HG03097 (cell line): ENCODE measurements at regions not wholly inside any gene's neighbourhood (a gene's known extent, or its start where the extent isn't known, plus 50 kb on each side); places are given as distances from the start of the nearest gene placed in this dataset.

Experiments
- ATAC-seq: cut with Tn5 transposase; IDR thresholded peaks from one replicate; pipeline ENCODE4 v1.9.1; 2021; ENCODE audit not compliant: unreplicated experiment, low FRiP score

DNA sequence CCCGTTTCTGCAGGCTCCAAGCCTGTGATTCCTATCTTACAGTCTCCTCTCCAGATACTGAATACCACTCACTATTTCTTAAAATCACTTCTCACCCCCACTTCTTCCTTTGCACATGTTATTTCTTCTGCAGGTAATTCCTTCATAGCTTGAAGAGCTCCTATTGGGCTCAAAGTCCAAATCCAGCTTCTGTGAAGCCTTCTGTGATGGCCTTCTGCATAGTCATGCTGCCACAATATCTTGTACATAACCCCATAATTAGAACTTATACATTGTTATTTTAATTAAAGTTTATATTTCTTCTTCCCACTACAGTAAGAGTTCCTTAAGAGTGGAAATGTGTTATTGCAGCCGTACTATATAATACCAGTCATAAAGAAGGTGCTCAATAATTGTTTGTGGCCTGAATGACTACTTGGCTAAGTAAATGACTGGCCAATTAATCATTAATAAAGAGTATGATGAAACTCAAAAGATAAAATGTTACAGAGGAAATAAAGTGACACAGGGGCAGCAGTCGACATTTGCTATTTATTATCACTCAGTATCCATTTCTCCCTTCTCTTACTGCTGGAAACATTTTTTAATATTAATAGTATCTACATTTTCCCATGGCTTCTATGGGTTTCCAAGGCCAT is 886.6 kb downstream of the TTLL7 start:
- ATAC-seq, result no peak

DNA sequence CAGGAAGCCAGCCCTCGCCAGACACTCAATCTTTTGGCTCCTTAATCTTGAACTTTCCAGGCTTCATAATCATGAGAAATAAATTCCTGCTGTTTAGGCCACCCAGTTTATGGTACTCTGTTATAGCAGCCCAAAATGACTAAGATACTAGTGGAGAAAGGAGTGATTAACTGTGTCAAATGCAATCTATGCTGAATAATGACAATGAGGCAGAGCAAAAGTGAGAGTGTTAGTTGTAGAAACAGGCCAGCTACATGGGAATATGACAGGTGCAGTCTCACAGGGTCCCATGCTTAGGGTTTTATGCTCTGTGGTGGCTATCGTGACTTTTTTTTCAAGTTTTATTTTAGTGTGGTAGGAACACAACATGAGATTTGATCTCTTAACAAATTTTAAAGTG is 888.8 kb downstream of the TTLL7 start:
- ATAC-seq, result no peak

DNA sequence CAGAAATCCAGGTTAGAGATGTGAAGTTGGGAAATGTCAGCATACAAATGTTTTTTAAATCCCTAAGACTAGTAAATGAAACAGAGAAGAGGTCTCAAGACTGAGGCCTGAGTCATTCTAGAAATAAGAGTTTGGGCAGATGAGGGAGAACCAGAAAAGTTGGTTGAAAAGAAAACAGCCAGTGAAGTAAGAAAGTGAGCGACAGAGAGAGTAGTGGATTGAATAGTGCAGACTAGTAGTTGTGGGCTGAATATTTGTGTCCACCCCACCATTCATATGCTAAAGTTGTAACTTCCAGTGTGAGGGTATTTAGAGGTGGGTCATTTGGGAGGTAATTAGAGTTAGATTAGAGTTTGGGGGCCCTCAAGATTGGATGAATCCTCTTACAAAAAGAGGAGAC is 889.2 kb downstream of the TTLL7 start:
- ATAC-seq, result no peak

DNA sequence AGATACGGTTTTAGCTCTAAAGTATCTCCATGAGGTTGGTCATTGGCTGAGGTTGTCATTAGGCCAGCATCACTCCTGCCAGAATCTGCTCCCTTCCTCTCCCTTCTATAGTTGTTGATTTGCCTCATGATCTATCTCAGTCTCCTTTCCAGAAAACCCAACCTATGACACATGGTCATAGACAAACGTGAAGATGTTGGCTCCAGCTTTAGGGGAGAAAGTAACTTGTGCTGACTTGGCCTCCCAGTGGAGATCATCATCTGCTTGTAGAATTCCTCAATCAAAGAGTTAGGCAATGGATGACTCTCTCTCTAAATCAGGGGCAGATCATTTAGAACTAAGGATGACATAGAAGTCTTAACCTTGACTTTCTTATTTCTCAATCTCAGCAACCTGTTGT is 894.4 kb downstream of the TTLL7 start:
- no peak for ATAC-seq

DNA sequence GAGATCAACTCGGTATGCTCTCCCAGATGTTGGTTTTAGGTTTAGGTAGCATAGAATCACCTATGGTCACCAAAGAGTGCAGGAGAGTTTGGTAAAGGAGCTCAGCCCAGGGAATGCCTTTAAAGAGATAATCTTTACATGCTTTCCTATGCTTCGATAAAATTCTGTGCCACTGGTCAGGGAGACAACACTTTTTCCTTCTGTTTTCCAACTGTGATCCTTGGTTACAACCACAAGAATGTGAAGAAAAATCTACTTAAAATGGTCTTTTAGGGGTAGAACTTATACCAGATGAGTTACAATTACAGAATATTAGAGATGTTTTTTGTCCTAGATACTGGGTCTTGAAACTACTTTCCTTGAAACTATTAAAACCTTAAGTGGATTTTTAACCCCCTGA is 895.6 kb downstream of the TTLL7 start:
- ATAC-seq, result no peak

DNA sequence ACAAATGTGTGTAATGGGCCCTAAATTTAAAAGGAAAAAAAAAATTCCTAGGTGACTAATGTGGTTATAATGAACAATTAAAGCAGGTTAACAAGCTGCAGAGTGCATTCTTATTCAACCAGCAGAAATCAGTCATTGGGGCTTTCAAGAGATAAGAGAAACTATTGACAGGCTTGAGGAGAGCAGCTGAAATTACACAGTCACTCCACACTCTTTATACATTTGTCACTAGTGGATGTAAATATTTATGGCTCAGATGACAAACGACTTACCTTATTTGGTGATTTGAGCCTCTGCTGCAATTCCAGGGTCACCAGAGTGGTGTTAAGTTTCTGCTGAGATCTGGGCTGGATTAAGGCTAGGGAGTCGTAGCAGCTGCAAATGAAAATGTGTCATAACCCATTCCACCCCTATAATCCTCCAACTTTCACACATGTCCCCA is 896.3 kb downstream of the TTLL7 start:
- ATAC-seq, result no peak

DNA sequence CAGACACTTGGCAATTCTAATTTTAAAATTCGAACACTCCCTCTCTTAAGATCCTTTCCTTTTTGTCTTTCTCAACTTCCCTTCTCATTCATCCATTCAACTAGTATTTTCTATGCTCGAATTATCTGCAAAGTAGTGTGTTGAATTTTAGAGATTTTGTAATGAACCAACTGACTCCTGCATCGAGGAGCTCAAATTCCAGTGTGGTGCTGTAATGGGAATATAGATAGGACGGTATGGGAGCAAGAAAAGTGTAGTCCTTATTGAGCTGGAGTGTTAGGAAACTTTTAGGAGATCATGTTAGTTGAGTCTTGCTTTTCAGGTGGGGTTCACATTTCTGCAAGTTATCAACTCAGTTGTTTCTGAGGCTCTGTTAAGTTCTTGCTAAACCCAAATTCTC is 897.5 kb downstream of the TTLL7 start:
- no peak for ATAC-seq

DNA sequence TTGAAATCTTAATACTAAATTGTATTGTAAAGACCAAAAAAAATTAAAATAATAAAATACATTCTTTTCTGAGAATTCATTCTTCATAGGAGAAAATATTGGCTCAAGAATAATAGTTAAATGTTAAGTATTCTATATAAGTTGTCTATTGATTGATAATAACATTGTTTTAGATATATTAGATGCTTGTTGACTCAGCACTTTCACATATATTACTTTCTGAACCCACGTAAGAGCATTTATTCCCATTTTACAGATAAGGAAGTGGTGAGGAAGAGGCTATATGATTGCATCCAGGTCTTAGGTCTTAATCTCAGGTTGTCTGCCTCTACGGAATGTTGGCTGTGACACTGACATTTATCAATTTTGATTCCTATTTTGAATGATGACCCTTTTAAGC is 898.8 kb downstream of the TTLL7 start:
- no peak for ATAC-seq

DNA sequence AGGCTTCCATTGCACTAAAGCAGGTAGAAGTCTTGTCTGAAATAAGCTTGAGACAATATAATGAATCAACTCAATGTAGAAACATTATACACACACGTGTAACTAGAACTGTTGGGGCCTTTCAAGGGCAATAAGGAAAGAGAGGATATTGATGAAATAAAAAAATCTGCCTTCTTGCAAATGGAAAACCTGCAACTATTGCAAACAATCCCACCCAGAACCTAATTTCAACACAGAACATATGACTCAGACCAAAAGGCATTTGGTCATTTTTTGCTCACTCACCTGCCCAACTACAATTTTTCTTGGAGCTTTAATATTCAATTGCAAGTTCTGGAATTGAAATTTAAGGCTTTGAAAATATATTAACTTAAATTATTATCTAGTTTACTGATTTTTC is 900.1 kb downstream of the TTLL7 start:
- ATAC-seq, result no peak

DNA sequence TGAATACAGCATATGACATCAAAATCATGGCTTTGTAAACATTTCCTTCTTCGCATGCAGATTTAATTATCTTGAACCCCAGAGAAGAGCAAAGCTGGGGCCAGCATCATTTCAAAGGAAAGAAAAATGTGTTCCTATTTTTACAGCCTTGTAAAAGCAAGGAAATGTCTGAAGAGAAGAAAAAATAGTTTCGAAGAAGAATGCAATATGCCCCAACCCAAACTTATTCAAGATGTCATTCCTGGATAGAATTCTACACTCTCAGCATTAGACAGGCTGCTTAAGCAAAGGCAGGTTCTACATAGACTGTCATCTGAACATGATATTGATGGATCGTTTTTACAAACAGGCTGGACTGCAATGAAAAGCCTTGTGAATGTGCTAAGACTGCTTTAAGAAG is 900.8 kb downstream of the TTLL7 start:
- ATAC-seq, result no peak

DNA sequence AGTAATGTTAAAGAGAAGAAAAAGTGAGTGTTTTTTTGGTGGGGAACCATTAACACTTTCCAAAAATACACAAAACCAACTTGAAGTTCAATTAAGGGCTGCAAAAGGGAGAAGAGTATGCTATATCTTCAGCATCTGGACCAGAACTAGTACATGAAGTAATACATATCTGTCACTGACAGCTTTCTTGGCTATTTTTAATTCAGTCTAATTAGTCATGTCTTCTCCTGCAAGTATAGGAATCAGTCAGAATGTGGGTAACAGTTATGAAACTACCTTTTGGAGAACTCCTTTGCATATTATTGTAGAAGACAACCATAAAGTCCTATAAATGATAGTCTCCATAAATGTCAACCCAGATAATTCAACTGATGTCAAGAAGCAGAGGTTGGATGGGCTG is 901.2 kb downstream of the TTLL7 start:
- no peak for ATAC-seq

DNA sequence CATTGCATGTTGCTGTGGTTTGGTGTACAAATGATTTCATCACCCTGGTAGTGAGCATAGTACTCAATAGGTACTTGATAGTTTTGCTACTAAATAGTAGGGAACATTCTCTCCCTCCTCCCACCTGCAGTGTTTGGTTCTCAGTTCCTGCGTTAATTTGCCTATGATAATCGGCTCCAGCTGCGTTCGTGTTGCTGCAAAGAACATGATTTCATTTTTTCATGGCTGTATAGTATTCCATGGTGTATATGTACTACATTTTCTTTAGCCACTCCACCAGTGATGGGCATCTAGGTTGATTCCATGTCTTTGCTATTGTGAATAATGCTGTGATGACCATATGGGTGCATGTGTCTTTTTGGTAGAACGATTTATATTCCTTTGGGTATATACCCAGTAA is 903.4 kb downstream of the TTLL7 start:
- ATAC-seq, result no peak

DNA sequence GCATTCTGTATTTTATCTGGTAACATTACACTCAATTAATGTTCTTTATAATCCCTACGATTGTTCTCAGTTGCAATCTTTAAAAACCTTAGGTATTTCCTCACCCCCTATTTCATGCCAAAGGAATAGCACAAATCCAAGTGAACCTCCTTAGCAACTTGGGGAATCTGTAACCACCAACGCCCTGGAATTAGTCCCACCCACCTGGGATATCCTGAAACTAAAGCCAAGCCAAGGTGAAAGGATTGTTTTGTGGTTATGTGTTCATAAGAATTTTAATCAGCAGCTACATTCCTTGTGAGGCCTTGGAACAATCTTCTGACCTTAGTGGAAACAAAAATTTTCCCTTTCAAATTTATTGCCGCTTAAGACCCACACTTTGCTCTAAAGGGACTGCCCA is 908.7 kb downstream of the TTLL7 start:
- ATAC-seq, result no peak

DNA sequence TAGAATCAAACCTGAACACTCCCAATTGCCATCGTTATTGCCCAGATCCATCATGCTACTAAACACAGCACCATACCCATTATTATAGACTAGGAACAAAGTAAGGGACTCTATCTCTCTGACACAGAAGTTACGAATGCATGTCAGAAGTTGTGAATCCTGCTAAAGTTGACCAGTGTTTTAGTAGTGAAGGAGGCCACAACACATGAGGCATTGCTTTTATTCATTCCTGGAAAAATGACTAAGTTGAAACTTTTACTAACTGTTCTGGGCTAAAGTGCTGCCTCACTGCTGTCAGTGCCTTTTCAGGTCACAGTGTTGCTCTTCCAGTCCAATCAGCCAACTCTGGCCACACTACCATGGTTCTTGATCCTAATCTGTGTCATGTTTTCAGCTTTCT is 911.1 kb downstream of the TTLL7 start:
- ATAC-seq, result no peak

DNA sequence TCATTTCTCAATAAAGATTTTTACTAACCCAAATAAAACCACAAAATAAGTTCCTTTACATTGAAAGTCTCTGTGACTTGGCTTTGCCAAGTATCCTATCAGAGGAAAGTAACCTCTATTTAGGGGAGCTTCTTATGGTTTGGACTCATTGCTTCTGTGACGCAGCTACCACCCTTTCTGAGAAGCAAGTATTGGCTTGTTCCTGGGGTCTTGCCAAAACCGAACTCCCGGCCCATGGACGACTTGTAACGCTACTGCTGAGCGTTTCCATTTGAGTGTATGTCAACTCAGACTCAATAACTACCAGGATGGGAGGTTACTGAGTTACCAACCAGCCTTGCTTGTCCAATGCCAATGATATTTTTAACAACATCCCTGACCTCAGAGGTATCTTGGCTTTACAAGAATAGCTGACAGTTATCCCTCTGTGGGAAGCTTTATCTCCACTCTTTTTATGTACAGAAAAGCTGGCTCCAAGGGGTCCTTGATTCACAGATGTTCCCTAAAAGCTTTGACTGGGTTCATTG is 911.9 kb downstream of the TTLL7 start:
- ATAC-seq, result no peak

DNA sequence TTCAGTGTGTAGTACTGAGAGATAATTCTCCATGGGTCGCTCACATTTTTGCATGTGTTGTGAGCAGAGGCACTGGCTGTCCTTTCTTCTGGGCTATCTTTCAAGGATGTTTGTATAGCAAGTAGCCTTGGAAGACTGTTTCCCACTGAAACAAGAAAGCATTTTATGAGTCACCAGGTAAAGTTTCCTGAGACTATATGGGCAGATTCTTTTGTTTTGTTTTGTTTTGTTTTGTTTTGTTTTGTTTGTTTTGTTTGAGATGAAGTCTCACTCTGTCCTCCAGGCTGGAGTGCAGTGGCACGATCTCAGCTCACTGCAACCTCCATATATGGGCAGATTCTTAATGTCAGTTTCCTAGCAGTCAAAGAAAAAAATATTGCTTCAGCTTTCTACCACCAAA is 912.6 kb downstream of the TTLL7 start:
- no peak for ATAC-seq

DNA sequence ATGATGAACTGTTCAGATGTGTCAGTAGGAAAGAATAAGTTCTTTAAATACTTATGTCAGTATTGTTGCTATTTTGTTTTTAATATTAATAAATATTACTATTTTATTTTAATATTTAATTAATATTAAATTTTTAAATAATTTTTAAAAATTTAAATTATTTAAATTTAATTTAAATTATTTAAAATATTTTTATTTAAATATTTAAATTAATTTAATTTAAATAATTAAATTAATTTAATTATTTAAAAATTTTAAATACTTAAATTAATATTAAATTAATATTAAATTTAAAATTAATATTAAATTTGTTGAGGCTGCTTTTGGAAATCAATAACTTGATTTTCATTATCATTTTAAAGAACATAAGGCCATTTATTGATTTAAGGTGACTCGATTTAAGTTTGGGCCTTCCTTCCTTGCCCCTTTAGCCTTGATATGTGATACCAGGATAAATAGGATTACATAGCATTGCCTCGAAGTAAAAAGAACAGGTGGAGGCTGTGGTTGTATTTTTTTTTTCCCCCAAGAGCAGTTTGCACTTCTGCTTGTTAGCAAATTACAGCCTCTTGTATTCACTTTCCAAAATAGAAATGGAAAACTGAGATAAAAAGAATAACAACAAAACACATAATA is 915.2 kb downstream of the TTLL7 start:
- no peak for ATAC-seq

DNA sequence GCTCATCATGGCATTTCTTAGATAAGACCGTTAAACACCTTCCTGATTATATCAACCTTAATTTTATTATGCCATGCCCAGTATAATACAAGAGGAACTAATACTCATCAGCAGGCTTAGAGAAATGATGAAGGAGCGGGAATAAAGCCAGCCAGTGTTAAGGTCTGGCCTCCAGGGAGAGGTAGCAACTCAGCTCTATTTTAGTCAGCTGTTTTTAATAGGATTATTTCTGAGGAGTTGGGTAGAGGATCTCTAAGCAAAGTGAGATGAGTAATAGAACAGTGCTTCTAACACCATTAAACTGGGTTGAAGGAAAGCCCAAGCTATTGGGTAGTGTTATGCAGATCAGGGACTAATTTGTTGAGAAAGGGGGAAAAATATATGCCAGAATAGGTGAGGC is 921.5 kb downstream of the TTLL7 start:
- no peak for ATAC-seq

DNA sequence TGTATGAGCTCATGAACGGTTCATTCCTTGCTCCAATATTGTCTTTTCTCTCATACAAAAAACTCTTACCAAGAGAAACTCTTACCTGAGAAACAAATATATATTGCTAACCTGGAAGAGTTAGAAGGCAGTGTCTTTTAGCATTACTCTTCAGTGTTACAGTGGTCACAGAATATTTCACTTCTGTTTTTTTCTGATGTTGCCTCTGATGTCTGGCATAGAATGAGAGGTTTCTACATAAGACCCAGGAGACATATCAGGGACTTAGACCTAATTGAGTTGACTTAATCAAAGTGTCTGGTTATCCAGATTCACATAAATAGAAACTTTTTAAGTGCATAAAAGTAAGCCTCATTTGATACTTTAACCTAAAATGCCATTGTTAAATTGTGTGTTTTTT is 923.8 kb downstream of the TTLL7 start:
- no peak for ATAC-seq

DNA sequence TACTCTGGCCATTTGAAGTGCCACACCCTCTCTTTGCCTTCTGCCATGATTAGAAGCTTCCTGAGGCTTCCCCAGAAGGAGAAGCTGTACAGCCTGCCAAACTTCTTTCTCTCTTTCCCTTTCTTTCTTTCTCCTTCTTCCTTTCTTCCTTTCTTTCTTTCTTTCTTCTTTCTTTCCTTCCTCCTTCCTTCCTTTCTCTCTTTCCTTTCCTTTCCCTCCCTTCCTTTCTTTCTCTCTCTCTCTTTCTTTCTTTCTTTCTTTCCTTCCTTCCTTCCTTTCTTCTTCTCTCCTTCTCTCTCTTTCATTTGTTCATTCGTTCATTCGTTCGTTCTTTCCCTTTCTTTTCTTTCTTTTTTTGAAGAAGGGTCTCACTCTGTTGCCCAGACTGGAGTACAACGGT is 931.0 kb downstream of the TTLL7 start:
- ATAC-seq, result no peak

DNA sequence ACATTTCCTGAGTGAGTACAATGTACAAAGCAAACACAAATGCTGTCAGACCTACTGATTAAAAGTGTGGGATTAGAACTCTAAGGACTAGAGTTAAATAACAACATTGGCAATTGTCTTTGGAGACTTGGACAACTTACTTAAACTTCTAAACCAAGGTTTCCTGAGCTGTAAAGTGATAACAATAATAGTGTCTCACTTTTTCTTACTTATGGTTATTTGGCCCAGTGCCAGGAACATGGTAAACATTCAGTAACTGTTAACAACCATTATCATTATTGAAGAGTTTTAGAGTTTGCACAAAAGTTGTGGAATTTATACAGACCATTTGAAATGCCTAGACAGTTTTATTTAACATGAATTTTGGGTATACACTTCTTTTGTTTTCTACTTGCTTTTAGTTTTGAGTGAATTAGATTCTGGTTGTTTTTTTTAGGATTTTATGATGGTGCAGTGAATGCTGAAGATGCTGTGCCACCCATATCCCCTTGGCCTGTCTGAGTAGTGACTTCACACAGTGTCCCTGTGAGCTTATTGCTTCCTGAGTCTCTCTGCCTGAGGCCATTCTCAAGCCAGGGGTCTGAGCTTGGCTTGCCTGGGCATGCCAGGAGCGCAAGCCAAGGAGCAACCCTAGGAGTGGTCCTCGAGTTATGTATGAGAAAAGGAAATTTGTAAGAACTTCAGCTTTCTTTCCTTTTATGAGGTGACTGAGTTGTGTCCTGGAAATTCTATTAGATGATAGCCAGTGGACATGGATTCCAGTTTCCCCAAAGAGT is 932.8 kb downstream of the TTLL7 start:
- no peak for ATAC-seq
